HPDE6-E6E7 (cell line): ENCODE measurements at regions not wholly inside any gene's neighbourhood (a gene's known extent, or its start where the extent isn't known, plus 50 kb on each side); places are given as distances from the start of the nearest gene placed in this dataset.
A peak's percentile ranks its signal among the peaks of the same experiment; 100 is the strongest.

Source experiments
- DNase-seq: peaks from one replicate; pipeline ENCODE4 v3.0.0; 2011; ENCODE audit warnings: missing footprints; ENCODE audit errors: extremely low spot score

- DNase-seq = no peak
Measured at GRCh38 chr1:78358165-78358564, 132.6 kb upstream of the PTGFR start.

- DNase-seq = no peak
Measured at GRCh38 chr1:78359666-78360065, 131.1 kb upstream of the PTGFR start.

GRCh38 chr1:78360584-78360983 lies 130.2 kb upstream of the PTGFR start:
- no peak for DNase-seq

GRCh38 chr1:78367700-78368099 lies 123.1 kb upstream of the PTGFR start:
- no peak for DNase-seq

- no peak for DNase-seq
Measured at GRCh38 chr1:78369546-78369945, 121.2 kb upstream of the PTGFR start.

- peak; percentile 8 for DNase-seq
Measured at GRCh38 chr1:78370356-78370755, 120.4 kb upstream of the PTGFR start.

- no peak for DNase-seq
Measured at GRCh38 chr1:78370779-78371482, 119.8 kb upstream of the PTGFR start.

GRCh38 chr1:78373676-78374075 lies 117.1 kb upstream of the PTGFR start:
- DNase-seq = no peak

GRCh38 chr1:78375996-78376395 lies 114.8 kb upstream of the PTGFR start:
- no peak for DNase-seq

GRCh38 chr1:78377356-78377928 lies 113.3 kb upstream of the PTGFR start:
- DNase-seq = peak; percentile 12

- DNase-seq = no peak
Measured at GRCh38 chr1:78383923-78384322, 106.9 kb upstream of the PTGFR start.

- DNase-seq = no peak
Measured at GRCh38 chr1:78385744-78386462, 104.9 kb upstream of the PTGFR start.

- DNase-seq = no peak
Measured at GRCh38 chr1:78387201-78387600, 103.6 kb upstream of the PTGFR start.

GRCh38 chr1:78387871-78388270 lies 102.9 kb upstream of the PTGFR start:
- DNase-seq = no peak

GRCh38 chr1:78388275-78388674 lies 102.5 kb upstream of the PTGFR start:
- DNase-seq = no peak

- no peak for DNase-seq
Measured at GRCh38 chr1:78401148-78401547, 89.6 kb upstream of the PTGFR start.

GRCh38 chr1:78408192-78408591 lies 82.6 kb upstream of the PTGFR start:
- DNase-seq = no peak

- no peak for DNase-seq
Measured at GRCh38 chr1:78408810-78409209, 82.0 kb upstream of the PTGFR start.

- no peak for DNase-seq
Measured at GRCh38 chr1:78410643-78411042, 80.1 kb upstream of the PTGFR start.

GRCh38 chr1:78411707-78412106 lies 79.1 kb upstream of the PTGFR start:
- DNase-seq = no peak

GRCh38 chr1:78415165-78415564 lies 75.6 kb upstream of the PTGFR start:
- no peak for DNase-seq

GRCh38 chr1:78419309-78419708 lies 71.5 kb upstream of the PTGFR start:
- DNase-seq = no peak

GRCh38 chr1:78420181-78420580 lies 70.6 kb upstream of the PTGFR start:
- DNase-seq = no peak
